Heart left ventricle (tissue), 16 donors: ENCODE measurements at regions not wholly inside any gene's neighbourhood (a gene's known extent, or its start where the extent isn't known, plus 50 kb on each side); places are given as distances from the start of the nearest gene placed in this dataset.

Experiments used
- ATAC-seq, 4 donors: fragments of 200-7000 bp; cut with Tn5 transposase; one replicate each; pipeline ENCODE4 v1.9.1; 2020 to 2022; ENCODE audit warnings: moderate library complexity in 4 of 4, mild to moderate bottlenecking in 3 of 4, moderate number of reproducible peaks in 1 of 4
- DNase-seq, 5 donors: peaks; one replicate each; pipeline ENCODE4 v3.0.0-alpha.2; 2020
- H3K27ac ChIP-seq, 12 donors: fragments of 200-600 bp; sonication (generic) in 4 of 12; one replicate each; pipeline versions ENCODE4 v1.5.0 to v1.8.0; 2016 to 2022; ENCODE audit warnings: mild to moderate bottlenecking in 2 of 12
- H3K27me3 ChIP-seq, 9 donors: fragments of 200-600 bp; sonication (generic) in 2 of 9; one replicate each; pipeline versions ENCODE4 v1.5.1 to v1.8.0; 2016 to 2022; ENCODE audit warnings: mild to moderate bottlenecking in 3 of 9
- H3K36me3 ChIP-seq, 9 donors: fragments of 200-600 bp; sonication (generic) in 2 of 9; one replicate each; pipeline versions ENCODE4 v1.5.0 to v1.8.0; 2018 to 2022; ENCODE audit warnings: mild to moderate bottlenecking in 2 of 9
- H3K4me1 ChIP-seq, 12 donors: fragments of 200-600 bp; sonication (generic) in 4 of 12; one replicate each; pipeline versions ENCODE4 v1.5.0 to v1.8.0; 2016 to 2022; ENCODE audit warnings: mild to moderate bottlenecking in 3 of 12
- H3K4me3 ChIP-seq, 12 donors: fragments of 200-600 bp; sonication (generic) in 4 of 12; one replicate each; pipeline versions ENCODE4 v1.5.0 to v1.8.0; 2017 to 2022; ENCODE audit warnings: mild to moderate bottlenecking in 9 of 12, moderate library complexity in 4 of 12
- H3K9me3 ChIP-seq, 12 donors: fragments of 200-600 bp; sonication (generic) in 4 of 12; one replicate each; pipeline versions ENCODE4 v1.5.0 to v1.8.0; 2016 to 2022; ENCODE audit warnings: mild to moderate bottlenecking in 1 of 12
- POLR2A ChIP-seq, 2 donors: fragments of 450-650 bp; IDR thresholded peaks; one replicate each; pipeline ENCODE4 v1.6.1; 2017; ENCODE audit warnings: antibody characterized with exemption in 2 of 2, mild to moderate bottlenecking in 2 of 2, moderate library complexity in 2 of 2
- WGBS, 4 donors: extraction: QIAGEN DNeasy Blood & Tissue Kit in 2 of 4; methylation state at CpG; one replicate each; pipeline versions ENCODE4 v1.1.5 to v1.1.7; 2013 to 2018; 5-methylcytosine and 5-hydroxymethylcytosine counted together
- intact Hi-C, 10 donors: fragments of 100-400 bp; cut with DNase I; formaldehyde crosslinking; loops; one replicate each; pipeline versions ENCODE4 v1.11.1 to v1.14.2; 2022
- TF ChIP-seq, protein P1 (sequence below), 12 donors: fragments of 200-600 bp; sonication (generic) in 4 of 12; IDR thresholded peaks; one replicate each; pipeline versions ENCODE4 v1.5.0 to v1.8.0; 2018 to 2022; ENCODE audit warnings: antibody characterized with exemption in 12 of 12, mild to moderate bottlenecking in 5 of 12
- donor health status: ischemic (EF 13 %, LVEDD 7.1; RV severe dilation, severe dysfunction).
- donor health status: healthy with polysubstance abuse.
- donor health status: DM: no; HTN: yes; CAD: no.
- donor health status: DM: no; HTN: no; CAD: no.
- donor health status: ischemic (EF 25% LVEDD 6.9; RV normal size, moderate dysfunction).
- donor health status: ischemic (EF 25% LVEDD 5.7; RV mildly dilated, moderate dysfunction).
- donor health status: healthy.
- donor health status: DM: yes; HTN: yes; CAD: no.
- donor health status: ischemic (EF 35%, LVEDD 5.7; RV mildly dilated, moderate dysfunction).
- donor health status: nonischemic (EF 11% LVEDD 7.7; RV severe dilation, severe dysfunction).
- donor health status: DM: yes; HTN: yes; CAD: no.
- donor health status: PGD.
- donor health status: ischemic (EF 29% LVEDD 5.4; RV normal size, mild dysfunction).
- donor health status: nonischemic (EF 23%, LVEDD 6.1; RV moderate dilation, normal function).

GRCh38 chr10:33095867-33096815 is 138.1 kb upstream of the ITGB1 start:
- 70 to 78% (median 74%) methylated on average over 5 of the region's 5 CpGs for WGBS, 4 donors

GRCh38 chr10:33094263-33095051 is 136.4 kb upstream of the ITGB1 start:
- no peak for TF ChIP-seq POLR2A (IDR thresholded peaks at IDR 0.05)
- TF ChIP-seq, protein P1, sequence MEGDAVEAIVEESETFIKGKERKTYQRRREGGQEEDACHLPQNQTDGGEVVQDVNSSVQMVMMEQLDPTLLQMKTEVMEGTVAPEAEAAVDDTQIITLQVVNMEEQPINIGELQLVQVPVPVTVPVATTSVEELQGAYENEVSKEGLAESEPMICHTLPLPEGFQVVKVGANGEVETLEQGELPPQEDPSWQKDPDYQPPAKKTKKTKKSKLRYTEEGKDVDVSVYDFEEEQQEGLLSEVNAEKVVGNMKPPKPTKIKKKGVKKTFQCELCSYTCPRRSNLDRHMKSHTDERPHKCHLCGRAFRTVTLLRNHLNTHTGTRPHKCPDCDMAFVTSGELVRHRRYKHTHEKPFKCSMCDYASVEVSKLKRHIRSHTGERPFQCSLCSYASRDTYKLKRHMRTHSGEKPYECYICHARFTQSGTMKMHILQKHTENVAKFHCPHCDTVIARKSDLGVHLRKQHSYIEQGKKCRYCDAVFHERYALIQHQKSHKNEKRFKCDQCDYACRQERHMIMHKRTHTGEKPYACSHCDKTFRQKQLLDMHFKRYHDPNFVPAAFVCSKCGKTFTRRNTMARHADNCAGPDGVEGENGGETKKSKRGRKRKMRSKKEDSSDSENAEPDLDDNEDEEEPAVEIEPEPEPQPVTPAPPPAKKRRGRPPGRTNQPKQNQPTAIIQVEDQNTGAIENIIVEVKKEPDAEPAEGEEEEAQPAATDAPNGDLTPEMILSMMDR (IDR thresholded peaks at IDR 0.05), result no peak
- Histone ChIP-seq H3K27me3 (peaks cover 0 to 15% (median 0%) of the 10 kb centered on the region in 9 donors), H3K9me3 (peaks cover 0 to 12% (median 0%) of the 10 kb centered on the region in 12 donors), H3K27ac (no peak overlapping the region), H3K4me3 (no peak overlapping the region), H3K4me1 (peaks cover 0 to 5% (median 0%) of the 10 kb centered on the region in 12 donors), H3K36me3 (no peaks in the 10 kb centered on the region)
- intact Hi-C loops, result no loop called here
- peak in 3 of 5 donors; percentile 22 to 50 (median 37) for DNase-seq
- WGBS, 4 donors, result 77 to 90% (median 85%) methylated on average over 4 of the region's 4 CpGs
- ATAC-seq, result peak in 3 of 4 donors; percentile 42 to 71 (median 65)

More at GRCh38 chr10:33095867-33096815, 138.1 kb upstream of the ITGB1 start:
- no peak for TF ChIP-seq POLR2A (IDR thresholded peaks at IDR 0.05)
- TF ChIP-seq, protein P1 (IDR thresholded peaks at IDR 0.05), result no peak
- Histone ChIP-seq H3K27me3 (peaks cover 0 to 10% (median 0%) of the 10 kb centered on the region in 9 donors), H3K9me3 (peaks cover 0 to 12% (median 0%) of the 10 kb centered on the region in 12 donors), H3K27ac (no peak overlapping the region), H3K4me1 (peaks cover 0 to 10% (median 0%) of the 10 kb centered on the region in 12 donors), H3K36me3 (no peaks in the 10 kb centered on the region), H3K4me3 (no peak overlapping the region)
- DNase-seq (no peak), ATAC-seq (no peak)
- intact Hi-C loops, result no loop called here

DNA sequence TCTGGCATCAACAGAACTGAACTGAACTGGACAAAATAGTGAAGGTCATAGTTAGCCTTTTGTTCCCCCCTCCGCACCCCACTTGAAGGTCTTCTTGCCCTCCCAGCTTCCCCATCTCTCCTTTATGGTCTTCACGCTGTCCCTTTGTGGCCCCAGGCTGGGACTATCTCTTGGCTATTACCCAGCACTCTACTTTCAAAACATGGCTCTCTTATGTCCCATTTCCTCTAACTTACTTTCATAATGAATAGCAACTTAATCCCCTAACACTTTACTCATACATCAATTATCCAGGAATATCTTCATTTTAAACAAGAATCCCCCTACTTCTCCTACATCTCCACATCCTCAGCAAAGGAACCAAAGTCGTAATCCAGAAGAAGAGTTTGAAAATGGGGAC is 135.3 kb upstream of the ITGB1 start:
- Histone ChIP-seq H3K4me3 (no peak overlapping the region), H3K27ac (no peak overlapping the region), H3K27me3 (peaks cover 0 to 17% (median 0%) of the 10 kb centered on the region in 9 donors), H3K4me1 (peaks cover 0 to 3% (median 0%) of the 10 kb centered on the region in 12 donors), H3K36me3 (no peaks in the 10 kb centered on the region), H3K9me3 (peaks cover 0 to 12% (median 0%) of the 10 kb centered on the region in 12 donors)
- no peak for TF ChIP-seq POLR2A (IDR thresholded peaks at IDR 0.05)
- intact Hi-C loops, result no loop called here
- ATAC-seq (no peak), DNase-seq (no peak)
- 80 to 89% (median 86%) methylated on average over 3 of the region's 3 CpGs for WGBS, 4 donors

- TF ChIP-seq, protein P1 (IDR thresholded peaks at IDR 0.05), result no peak
- TF ChIP-seq POLR2A (IDR thresholded peaks at IDR 0.05), result no peak
- WGBS, 4 donors, result 89 to 100% (median 93%) methylated on average over 1 of the region's 1 CpG
- intact Hi-C loops, result no loop called here
- Histone ChIP-seq H3K36me3 (no peaks in the 10 kb centered on the region), H3K27ac (no peak overlapping the region), H3K4me1 (peaks cover 0 to 3% (median 0%) of the 10 kb centered on the region in 12 donors), H3K9me3 (peaks cover 0 to 12% (median 0%) of the 10 kb centered on the region in 12 donors), H3K27me3 (peaks cover 0 to 20% (median 0%) of the 10 kb centered on the region in 9 donors), H3K4me3 (no peak overlapping the region)
- DNase-seq, result no peak
- ATAC-seq, result no peak
These were observed 134.6 kb upstream of the ITGB1 start for GRCh38 chr10:33092596-33092995.
